DMS 273 (cell line): ENCODE measurements at regions not wholly inside any gene's neighbourhood (a gene's known extent, or its start where the extent isn't known, plus 50 kb on each side); places are given as distances from the start of the nearest gene placed in this dataset.
"Not testable (repeated sequence)": the region's sequence is repeated elsewhere in the genome, so short reads cannot be mapped to it uniquely, and the experiment has no call there.

Experiments
- DNase-seq: peaks from one replicate; lab custom pipeline; 2025; ENCODE audit not compliant: unreplicated experiment; lab: John Stamatoyannopoulos, UW

GRCh38 chr2:241981076-241981700 lies 111.7 kb downstream of the RTP5 start:
- DNase-seq: no peak

- DNase-seq: no peak
These were observed 113.4 kb downstream of the RTP5 start for GRCh38 chr2:241982706-241983570.

GRCh38 chr2:241983571-241984270 lies 114.2 kb downstream of the RTP5 start:
- no peak for DNase-seq

- no peak for DNase-seq
These were observed 114.7 kb downstream of the RTP5 start for GRCh38 chr2:241984271-241984655.

GRCh38 chr2:241984658-241985057 lies 115.1 kb downstream of the RTP5 start:
- no peak for DNase-seq

GRCh38 chr2:241985161-241985985 lies 115.8 kb downstream of the RTP5 start:
- DNase-seq: not testable (repeated sequence)

- DNase-seq: no peak
These were observed 116.4 kb downstream of the RTP5 start for GRCh38 chr2:241985986-241986329.

- no peak for DNase-seq
These were observed 117.5 kb downstream of the RTP5 start for GRCh38 chr2:241986836-241987641.

GRCh38 chr2:241987726-241988125 lies 118.2 kb downstream of the RTP5 start:
- DNase-seq: no peak

GRCh38 chr2:241988146-241988545 lies 118.6 kb downstream of the RTP5 start:
- DNase-seq: no peak

- no peak for DNase-seq
These were observed 119.5 kb downstream of the RTP5 start for GRCh38 chr2:241989074-241989473.

- DNase-seq: no peak
These were observed 120.9 kb downstream of the RTP5 start for GRCh38 chr2:241990466-241990865.

GRCh38 chr2:241991299-241991698 lies 121.8 kb downstream of the RTP5 start:
- DNase-seq: no peak

GRCh38 chr2:241992753-241993152 lies 123.2 kb downstream of the RTP5 start:
- DNase-seq: no peak

GRCh38 chr2:241993386-241994005 lies 124.0 kb downstream of the RTP5 start:
- no peak for DNase-seq

- no peak for DNase-seq
These were observed 124.6 kb downstream of the RTP5 start for GRCh38 chr2:241994086-241994485.

GRCh38 chr2:241994556-241995213 lies 125.2 kb downstream of the RTP5 start:
- no peak for DNase-seq

GRCh38 chr2:241996100-241996499 lies 126.6 kb downstream of the RTP5 start:
- no peak for DNase-seq

- DNase-seq: no peak
These were observed 127.5 kb downstream of the RTP5 start for GRCh38 chr2:241997017-241997416.
